CD14-positive monocyte (primary cell): ENCODE measurements at regions not wholly inside any gene's neighbourhood (a gene's known extent, or its start where the extent isn't known, plus 50 kb on each side); places are given as distances from the start of the nearest gene placed in this dataset.

Experiments
- DNase-seq, 3 donors: peaks; one replicate each; pipeline ENCODE4 v3.0.0-alpha.2; 2011 to 2022
- H2AFZ ChIP-seq: 2 replicates; pipeline ENCODE4 v1.6.0; 2012; ENCODE audit warnings: mild to moderate bottlenecking, low read depth, low read length, inconsistent platforms; ENCODE audit not compliant: insufficient read depth, poor library complexity, severe bottlenecking
- H3K27ac ChIP-seq, 2 donors: 1 replicate in 1 of 2; 2 replicates in 1 of 2; pipeline ENCODE4 v1.5.1; 2012 to 2013; ENCODE audit warnings: low read length in 2 of 2, control low read depth in 1 of 2, inconsistent platforms in 1 of 2, low read depth in 1 of 2, mild to moderate bottlenecking in 1 of 2
- H3K27me3 ChIP-seq, 2 donors: one replicate each; pipeline versions ENCODE4 v1.6.0 to v1.6.1; 2011 to 2013; ENCODE audit warnings: low read length in 2 of 2; ENCODE audit not compliant: control insufficient read depth in 2 of 2, insufficient read depth in 2 of 2
- H3K36me3 ChIP-seq, 2 donors: replicated peaks in 1 of 2; 1 replicate in 1 of 2; 2 replicates in 1 of 2; pipeline versions ENCODE4 v1.5.1 to v1.6.1; 2012 to 2013; ENCODE audit warnings: low read length in 2 of 2, control low read depth in 1 of 2, inconsistent platforms in 1 of 2, mild to moderate bottlenecking in 1 of 2; ENCODE audit not compliant: insufficient read depth in 2 of 2, control insufficient read depth in 1 of 2
- H3K4me1 ChIP-seq, 2 donors: 1 replicate in 1 of 2; 2 replicates in 1 of 2; pipeline versions ENCODE4 v1.5.1 to v1.6.1; 2012 to 2013; ENCODE audit warnings: low read length in 2 of 2, control low read depth in 1 of 2, inconsistent platforms in 1 of 2, mild to moderate bottlenecking in 1 of 2, moderate library complexity in 1 of 2; ENCODE audit not compliant: insufficient read depth in 2 of 2, control insufficient read depth in 1 of 2
- H3K4me2 ChIP-seq: replicated peaks from 2 replicates; pipeline ENCODE3; 2012; ENCODE audit warnings: low read length, moderate library complexity, mild to moderate bottlenecking; ENCODE audit not compliant: poor library complexity, severe bottlenecking; ENCODE audit errors: extremely low read depth
- H3K4me3 ChIP-seq, 3 experiments: fragments of 200-600 bp in 1 of 3; sonication (generic) in 1 of 3; replicated peaks in 1 of 3; 1 replicate in 2 of 3; 2 replicates in 1 of 3; pipeline ENCODE4 v1.5.1; 2011 to 2013; ENCODE audit warnings: low read length in 3 of 3, mild to moderate bottlenecking in 3 of 3, control low read depth in 2 of 3, low read depth in 2 of 3, inconsistent platforms in 1 of 3, moderate library complexity in 1 of 3
- H3K79me2 ChIP-seq: 2 replicates; pipeline ENCODE4 v1.6.0; 2012; ENCODE audit warnings: mild to moderate bottlenecking, control low read depth, inconsistent platforms, low read length, moderate library complexity; ENCODE audit not compliant: insufficient read depth
- H3K9ac ChIP-seq: 2 replicates; pipeline ENCODE4 v1.6.0; 2017; ENCODE audit warnings: low read length, mild to moderate bottlenecking; ENCODE audit not compliant: insufficient read depth, poor library complexity, severe bottlenecking
- H3K9me3 ChIP-seq, 2 donors: replicated peaks in 1 of 2; 1 replicate in 1 of 2; 2 replicates in 1 of 2; pipeline versions ENCODE4 v1.5.1 to v1.6.1; 2012 to 2013; ENCODE audit warnings: low read length in 2 of 2, control low read depth in 1 of 2; ENCODE audit not compliant: control insufficient read depth in 1 of 2, insufficient read depth in 1 of 2
- H4K20me1 ChIP-seq: 2 replicates; pipeline ENCODE4 v1.6.0; 2012; ENCODE audit warnings: mild to moderate bottlenecking, low read length, control low read depth, moderate library complexity; ENCODE audit not compliant: insufficient read depth
- H3K27ac Mint-ChIP-seq, 7 donors: one replicate each; pipeline ENCODE4 v1.8.0; 2020; ENCODE audit warnings: mild to moderate bottlenecking in 7 of 7, mixed read lengths in 7 of 7, moderate library complexity in 6 of 7, inconsistent platforms in 2 of 7
- H3K27me3 Mint-ChIP-seq, 3 donors: one replicate each; pipeline ENCODE4 v1.8.0; 2021 to 2022; ENCODE audit warnings: low read depth in 3 of 3, mild to moderate bottlenecking in 3 of 3, mixed read lengths in 3 of 3, moderate library complexity in 3 of 3, inconsistent platforms in 1 of 3
- H3K36me3 Mint-ChIP-seq, 2 donors: one replicate each; pipeline ENCODE4 v1.8.0; 2020; ENCODE audit warnings: mixed read lengths in 2 of 2, inconsistent platforms in 1 of 2, mild to moderate bottlenecking in 1 of 2
- H3K4me1 Mint-ChIP-seq: one replicate; pipeline ENCODE4 v1.8.0; 2020; ENCODE audit warnings: mild to moderate bottlenecking, mixed read lengths
- H3K4me3 Mint-ChIP-seq, 2 donors: one replicate each; pipeline ENCODE4 v1.8.0; 2020; ENCODE audit warnings: mild to moderate bottlenecking in 2 of 2, mixed read lengths in 2 of 2, moderate library complexity in 1 of 2
- H3K9me3 Mint-ChIP-seq, 7 donors: one replicate each; pipeline ENCODE4 v1.8.0; 2020 to 2022; ENCODE audit warnings: mixed read lengths in 7 of 7, mild to moderate bottlenecking in 6 of 7, moderate library complexity in 6 of 7, inconsistent platforms in 2 of 7
- CTCF ChIP-seq: fragments of 200-600 bp; IDR thresholded peaks from one replicate; pipeline ENCODE4 v1.8.0; 2022; ENCODE audit warnings: antibody characterized with exemption, mild to moderate bottlenecking
- WGBS: methylation state at CpG from one replicate; pipeline ENCODE4 v1.1.5; 2013; ENCODE audit warnings: missing lambda C conversion rate; ENCODE audit not compliant: insufficient coverage; 5-methylcytosine and 5-hydroxymethylcytosine counted together
- intact Hi-C, 2 donors: fragments of 100-400 bp; cut with micrococcal nuclease; formaldehyde crosslinking; loops; one replicate each; pipeline versions ENCODE4 v1.15.0 to v1.15.1; 2023

DNA sequence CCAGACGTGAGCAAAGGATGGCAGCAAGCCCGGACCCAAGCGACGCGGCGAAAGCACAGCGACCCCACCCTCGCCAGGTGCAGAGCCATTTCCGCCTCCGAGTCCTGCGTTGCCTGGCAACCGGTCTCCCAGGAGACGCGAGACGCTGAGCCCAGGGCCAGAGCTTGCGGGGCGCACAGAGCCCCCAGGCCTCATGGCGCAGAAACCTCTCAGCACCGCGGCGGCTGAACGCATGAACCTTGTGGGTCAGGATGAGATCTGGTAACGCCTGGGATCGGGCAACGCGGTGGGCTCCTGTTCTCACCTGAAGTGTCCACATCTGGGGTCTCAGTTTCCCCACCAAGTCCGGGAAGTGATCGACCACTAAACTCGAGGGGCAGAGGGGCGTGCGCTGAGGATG, 77.7 kb downstream of the ANKRD60 start:
- 11% methylated on average over 31 of the region's 31 CpGs for WGBS

DNA sequence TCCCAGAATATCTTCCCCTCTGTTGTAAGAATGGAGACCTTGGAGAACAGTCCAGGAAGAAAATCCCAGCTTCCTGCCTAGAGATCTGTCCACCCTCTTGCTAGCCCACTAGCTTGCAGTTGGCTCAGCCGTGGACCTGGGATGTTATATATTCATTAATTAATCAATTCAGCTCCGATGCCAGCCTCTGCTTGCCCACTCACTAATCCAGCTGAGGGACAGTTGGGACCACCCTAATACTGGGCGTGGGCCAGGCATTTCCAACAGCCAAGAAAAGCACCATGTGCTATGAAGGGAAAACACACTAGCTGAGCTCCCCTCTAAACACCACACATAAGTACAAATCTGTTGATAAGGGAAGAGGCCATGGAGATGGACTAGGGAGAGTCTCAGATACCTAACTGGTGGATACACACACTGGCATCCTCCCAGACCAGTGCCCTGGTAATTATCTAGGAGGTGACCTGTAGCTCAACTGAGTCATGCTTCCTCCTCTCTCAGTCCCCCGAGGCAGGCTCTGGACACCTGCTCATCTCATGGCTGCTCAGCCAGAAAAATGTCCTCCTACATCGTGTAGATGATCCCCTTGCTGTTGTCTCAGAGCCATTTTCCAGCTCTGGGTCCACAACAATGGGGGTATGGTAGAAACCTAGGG, 78.9 kb downstream of the ANKRD60 start:
- Mint-ChIP-seq H3K4me3 (no peak overlapping the region), H3K27me3 (peaks cover 11 to 32% (median 20%) of the 10 kb centered on the region in 3 donors), H3K36me3 (no peaks in the 10 kb centered on the region), H3K4me1 (no peaks in the 10 kb centered on the region), H3K27ac (no peak overlapping the region), H3K9me3 (peaks cover 9 to 20% (median 14%) of the 10 kb centered on the region in 7 donors)
- no peak overlapping the region for H3K4me3 ChIP-seq
- H3K9ac ChIP-seq = no peak overlapping the region
- H3K36me3 ChIP-seq = no peaks in the 10 kb centered on the region
- no peak overlapping the region for H2AFZ ChIP-seq
- H4K20me1 ChIP-seq = no peaks in the 10 kb centered on the region
- WGBS = no CpG with 5 or more reads among the region's 5 CpGs
- no peaks in the 10 kb centered on the region for H3K79me2 ChIP-seq
- TF ChIP-seq CTCF = no peak
- no peak overlapping the region for H3K27ac ChIP-seq
- peaks cover 0 to 6% of the 10 kb centered on the region in 2 donors for H3K27me3 ChIP-seq
- H3K9me3 ChIP-seq = peaks cover 9 to 13% of the 10 kb centered on the region in 2 donors
- no peak for DNase-seq
- intact Hi-C loops = no loop called here
- H3K4me2 ChIP-seq = no peak overlapping the region
- H3K4me1 ChIP-seq = no peaks in the 10 kb centered on the region

More for the DNA sequence above, 77.7 kb downstream of the ANKRD60 start:
- peaks cover 9 to 13% of the 10 kb centered on the region in 2 donors for H3K9me3 ChIP-seq
- H2AFZ ChIP-seq = no peak overlapping the region
- no peaks in the 10 kb centered on the region for H3K4me1 Mint-ChIP-seq
- H3K4me3 Mint-ChIP-seq = no peak overlapping the region
- H3K9ac ChIP-seq = no peak overlapping the region
- no peaks in the 10 kb centered on the region for H3K4me1 ChIP-seq
- H3K36me3 ChIP-seq = no peaks in the 10 kb centered on the region
- no peak for DNase-seq
- peaks cover 9 to 17% (median 14%) of the 10 kb centered on the region in 7 donors for H3K9me3 Mint-ChIP-seq
- H3K36me3 Mint-ChIP-seq = no peaks in the 10 kb centered on the region
- no peak overlapping the region for H3K27ac Mint-ChIP-seq
- intact Hi-C loops = no loop called here
- no peaks in the 10 kb centered on the region for H4K20me1 ChIP-seq
- H3K27me3 ChIP-seq = peaks cover 0 to 6% of the 10 kb centered on the region in 2 donors
- no peak for TF ChIP-seq CTCF
- H3K4me3 ChIP-seq = no peak overlapping the region
- no peak overlapping the region for H3K4me2 ChIP-seq
- no peaks in the 10 kb centered on the region for H3K79me2 ChIP-seq
- H3K27ac ChIP-seq = no peak overlapping the region
- peaks cover 9 to 32% (median 20%) of the 10 kb centered on the region in 3 donors for H3K27me3 Mint-ChIP-seq
